Body of pancreas (tissue), 4 donors: ENCODE measurements at regions not wholly inside any gene's neighbourhood (a gene's known extent, or its start where the extent isn't known, plus 50 kb on each side); places are given as distances from the start of the nearest gene placed in this dataset.

Experiments
- POLR2A ChIP-seq, 3 donors: fragments of 450-650 bp; IDR thresholded peaks; one replicate each; pipeline ENCODE4 v1.6.1; 2016; ENCODE audit warnings: antibody characterized with exemption in 3 of 3, mild to moderate bottlenecking in 2 of 3
- TF ChIP-seq, protein P1 (sequence below), 7 experiments: fragments of 450-650 bp in 4 of 7; fragments of 200-600 bp in 3 of 7; sonication (generic) in 3 of 7; IDR thresholded peaks; one replicate each; pipeline ENCODE4 v1.5.1; 2016 to 2019; ENCODE audit warnings: antibody characterized with exemption in 7 of 7

DNA sequence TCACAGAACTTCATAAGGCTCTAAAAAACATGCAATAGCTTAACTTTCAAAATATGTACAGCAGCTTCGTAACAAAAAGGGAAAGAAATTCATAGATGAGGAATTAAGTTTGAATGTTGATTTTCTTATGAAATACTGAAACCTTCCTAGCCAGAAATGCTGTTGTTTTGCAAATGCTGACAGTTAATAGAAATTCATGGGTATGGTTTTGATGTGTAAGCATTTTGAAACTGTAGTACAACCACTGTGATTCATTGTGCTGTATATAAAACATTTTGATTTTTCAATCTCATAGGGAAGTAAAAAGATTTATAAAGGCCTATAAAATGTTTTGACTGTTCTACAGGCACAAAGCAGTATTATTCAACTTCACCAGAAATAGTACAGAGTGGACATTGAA lies 228.4 kb upstream of the EYS start:
- TF ChIP-seq, protein P1, sequence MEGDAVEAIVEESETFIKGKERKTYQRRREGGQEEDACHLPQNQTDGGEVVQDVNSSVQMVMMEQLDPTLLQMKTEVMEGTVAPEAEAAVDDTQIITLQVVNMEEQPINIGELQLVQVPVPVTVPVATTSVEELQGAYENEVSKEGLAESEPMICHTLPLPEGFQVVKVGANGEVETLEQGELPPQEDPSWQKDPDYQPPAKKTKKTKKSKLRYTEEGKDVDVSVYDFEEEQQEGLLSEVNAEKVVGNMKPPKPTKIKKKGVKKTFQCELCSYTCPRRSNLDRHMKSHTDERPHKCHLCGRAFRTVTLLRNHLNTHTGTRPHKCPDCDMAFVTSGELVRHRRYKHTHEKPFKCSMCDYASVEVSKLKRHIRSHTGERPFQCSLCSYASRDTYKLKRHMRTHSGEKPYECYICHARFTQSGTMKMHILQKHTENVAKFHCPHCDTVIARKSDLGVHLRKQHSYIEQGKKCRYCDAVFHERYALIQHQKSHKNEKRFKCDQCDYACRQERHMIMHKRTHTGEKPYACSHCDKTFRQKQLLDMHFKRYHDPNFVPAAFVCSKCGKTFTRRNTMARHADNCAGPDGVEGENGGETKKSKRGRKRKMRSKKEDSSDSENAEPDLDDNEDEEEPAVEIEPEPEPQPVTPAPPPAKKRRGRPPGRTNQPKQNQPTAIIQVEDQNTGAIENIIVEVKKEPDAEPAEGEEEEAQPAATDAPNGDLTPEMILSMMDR (IDR thresholded peaks at IDR 0.05) = no peak
- TF ChIP-seq POLR2A (IDR thresholded peaks at IDR 0.05) = no peak
